OCI-LY7 (cell line): ENCODE measurements at regions not wholly inside any gene's neighbourhood (a gene's known extent, or its start where the extent isn't known, plus 50 kb on each side); places are given as distances from the start of the nearest gene placed in this dataset.

Experiments
- BruUV-seq: library from RNA; stranded (reverse); fragments of 400-500 nt; replicated peaks from 2 replicates; lab custom pipeline; 2021; lab: Mats Ljungman, UMichigan
- CTCF ChIA-PET: fragments of 300-600 bp; sonication (Branson Sonifier 250); formaldehyde crosslinking; loops from one replicate; lab custom pipeline; 2022; ENCODE audit warnings: antibody characterized with exemption; ENCODE audit not compliant: unreplicated experiment; lab: Charles Lee
- POLR2A ChIA-PET: fragments of 300-600 bp; sonication (Branson Sonifier 250); formaldehyde crosslinking; loops from one replicate; lab custom pipeline; 2022; ENCODE audit warnings: antibody characterized with exemption; lab: Charles Lee
- DNase-seq: peaks from one replicate; pipeline ENCODE4 v3.0.0-alpha.2; 2015; ENCODE audit warnings: low spot score
- H2AFZ ChIP-seq: fragments of 200-600 bp; sonication (generic), shearing (Covaris generic); 2 replicates; pipeline ENCODE4 v1.6.1; 2014; ENCODE audit warnings: mild to moderate bottlenecking, antibody characterized with exemption, low read length, moderate library complexity
- H3K27ac ChIP-seq: fragments of 200-600 bp; sonication (generic); 2 replicates; pipeline ENCODE4 v1.5.1; 2014; ENCODE audit warnings: mixed run types, low read depth, mild to moderate bottlenecking, moderate library complexity, low read length, inconsistent platforms; ENCODE audit not compliant: poor library complexity, severe bottlenecking
- H3K36me3 ChIP-seq: fragments of 200-600 bp; sonication (generic); 2 replicates; pipeline ENCODE4 v1.6.1; 2014; ENCODE audit warnings: mild to moderate bottlenecking, antibody characterized with exemption, low read length, moderate library complexity, mixed read lengths; ENCODE audit not compliant: insufficient read depth
- H3K4me1 ChIP-seq: fragments of 200-600 bp; sonication (generic); 2 replicates; pipeline ENCODE4 v1.5.1; 2014; ENCODE audit warnings: mild to moderate bottlenecking, low read length; ENCODE audit not compliant: insufficient read depth, poor library complexity, severe bottlenecking
- H3K4me2 ChIP-seq: fragments of 200-600 bp; sonication (generic); 2 replicates; pipeline ENCODE4 v1.6.1; 2014; ENCODE audit warnings: mild to moderate bottlenecking, low read length
- H3K4me3 ChIP-seq: fragments of 200-600 bp; sonication (generic); 2 replicates; pipeline ENCODE4 v1.5.1; 2014; ENCODE audit warnings: mild to moderate bottlenecking, low read depth, low read length; ENCODE audit not compliant: poor library complexity, severe bottlenecking
- H3K79me2 ChIP-seq: fragments of 200-600 bp; sonication (generic); 2 replicates; pipeline ENCODE4 v1.6.1; 2016; ENCODE audit warnings: low read depth, mild to moderate bottlenecking, low read length, moderate library complexity, mixed read lengths; ENCODE audit not compliant: insufficient read depth
- H3K9me2 ChIP-seq: fragments of 200-600 bp; sonication (generic); 2 replicates; pipeline ENCODE4 v1.6.1; 2016; ENCODE audit warnings: mild to moderate bottlenecking, low read length, mixed read lengths; ENCODE audit not compliant: insufficient read depth
- H3K9me3 ChIP-seq: fragments of 200-600 bp; sonication (generic); 2 replicates; pipeline ENCODE4 v1.6.1; 2014; ENCODE audit warnings: mild to moderate bottlenecking, mixed run types, low read length, mixed read lengths
- H4K20me1 ChIP-seq: fragments of 200-600 bp; sonication (generic); 2 replicates; pipeline ENCODE4 v1.6.1; 2014; ENCODE audit warnings: mild to moderate bottlenecking, antibody characterized with exemption, low read length, moderate library complexity, mixed read lengths; ENCODE audit not compliant: insufficient read depth
- CTCF ChIP-seq: fragments of 200-600 bp; sonication (generic); conservative IDR thresholded peaks from 2 replicates; pipeline ENCODE4 v1.5.1; 2014; ENCODE audit warnings: mild to moderate bottlenecking, antibody characterized with exemption, low read length, moderate library complexity, mixed read lengths
- EZH2phosphoT487 ChIP-seq: fragments of 200-600 bp; sonication (generic); IDR thresholded peaks from 2 replicates; pipeline ENCODE4 v1.6.1; 2018; ENCODE audit warnings: low read depth, borderline replicate concordance, mild to moderate bottlenecking, mixed run types, antibody characterized with exemption, low read length, moderate library complexity, mixed read lengths
- intact Hi-C: fragments of 100-400 bp; cut with micrococcal nuclease; formaldehyde crosslinking; loops from one replicate; pipeline ENCODE4 v1.10.0; 2022; ENCODE audit not compliant: unreplicated experiment

- intact Hi-C loops = loop anchor here (5.0 to 10.0 kb wide), 2 partner anchors 283 to 390 kb away; partner anchors contain the start of gene ITGA8
- no peaks in the 10 kb centered on the region for H3K9me2 ChIP-seq
Observed at GRCh38 chr10:15432266-15432665, 61.2 kb upstream of the FAM171A1 start.

GRCh38 chr10:15430969-15431771 is 60.1 kb upstream of the FAM171A1 start:
- Histone ChIP-seq H3K4me3 (no peak overlapping the region), H4K20me1 (no peaks in the 10 kb centered on the region), H3K4me1 (no peaks in the 10 kb centered on the region), H3K36me3 (no peaks in the 10 kb centered on the region), H3K79me2 (no peaks in the 10 kb centered on the region), H3K9me2 (no peaks in the 10 kb centered on the region), H3K27ac (no peak overlapping the region), H3K4me2 (no peak overlapping the region), H3K9me3 (no peaks in the 10 kb centered on the region), H2AFZ (no peak overlapping the region)
- intact Hi-C loops = loop anchor here (5.0 to 10.0 kb wide), 2 partner anchors 284 to 391 kb away; partner anchors contain the start of gene ITGA8
- TF ChIP-seq EZH2phosphoT487 = no peak
- TF ChIP-seq CTCF = no peak
- DNase-seq = no peak
- no TSS peak for BruUV-seq
- ChIA-PET POLR2A (interaction anchor here (1.0 kb wide), 1 partner anchor 15 kb away, joined by 3 read pairs; no protein-coding TSS in a partner anchor), CTCF (no interaction called here)

More at GRCh38 chr10:15432266-15432665, 61.2 kb upstream of the FAM171A1 start:
- H3K36me3 ChIP-seq = no peaks in the 10 kb centered on the region
- no peak overlapping the region for H2AFZ ChIP-seq
- no TSS peak for BruUV-seq
- CTCF ChIA-PET = no interaction called here
- no peak for DNase-seq
- no peak for TF ChIP-seq EZH2phosphoT487
- TF ChIP-seq CTCF = no peak
- no peak overlapping the region for H3K27ac ChIP-seq
- no peak overlapping the region for H3K4me3 ChIP-seq
- H4K20me1 ChIP-seq = no peaks in the 10 kb centered on the region
- POLR2A ChIA-PET = interaction anchor here (0.6 kb wide), 1 partner anchor 956 kb away, joined by 3 read pairs; no protein-coding TSS in a partner anchor
- H3K9me3 ChIP-seq = no peaks in the 10 kb centered on the region
- H3K4me2 ChIP-seq = no peak overlapping the region
- no peaks in the 10 kb centered on the region for H3K4me1 ChIP-seq
- H3K79me2 ChIP-seq = no peaks in the 10 kb centered on the region

GRCh38 chr10:15428681-15429080 is 57.6 kb upstream of the FAM171A1 start:
- no peaks in the 10 kb centered on the region for H3K36me3 ChIP-seq
- CTCF ChIA-PET = no interaction called here
- TF ChIP-seq EZH2phosphoT487 (no peak), CTCF (no peak)
- no peaks in the 10 kb centered on the region for H3K9me2 ChIP-seq
- no peak overlapping the region for H3K4me2 ChIP-seq
- H3K4me3 ChIP-seq = no peak overlapping the region
- no peaks in the 10 kb centered on the region for H3K9me3 ChIP-seq
- no peak for DNase-seq
- H4K20me1 ChIP-seq = no peaks in the 10 kb centered on the region
- H3K27ac ChIP-seq = no peak overlapping the region
- no TSS peak for BruUV-seq
- H3K79me2 ChIP-seq = no peaks in the 10 kb centered on the region
- POLR2A ChIA-PET = interaction anchor here (0.7 kb wide), 1 partner anchor 66 kb away, joined by 3 read pairs; no protein-coding TSS in a partner anchor
- intact Hi-C loops = no loop called here
- H2AFZ ChIP-seq = no peak overlapping the region
- H3K4me1 ChIP-seq = no peaks in the 10 kb centered on the region
